ENCODE measurements at regions not wholly inside any gene's neighbourhood (a gene's known extent, or its start where the extent isn't known, plus 50 kb on each side); places are given as distances from the start of the nearest gene placed in this dataset.

- TF ChIP-seq, protein P1, sequence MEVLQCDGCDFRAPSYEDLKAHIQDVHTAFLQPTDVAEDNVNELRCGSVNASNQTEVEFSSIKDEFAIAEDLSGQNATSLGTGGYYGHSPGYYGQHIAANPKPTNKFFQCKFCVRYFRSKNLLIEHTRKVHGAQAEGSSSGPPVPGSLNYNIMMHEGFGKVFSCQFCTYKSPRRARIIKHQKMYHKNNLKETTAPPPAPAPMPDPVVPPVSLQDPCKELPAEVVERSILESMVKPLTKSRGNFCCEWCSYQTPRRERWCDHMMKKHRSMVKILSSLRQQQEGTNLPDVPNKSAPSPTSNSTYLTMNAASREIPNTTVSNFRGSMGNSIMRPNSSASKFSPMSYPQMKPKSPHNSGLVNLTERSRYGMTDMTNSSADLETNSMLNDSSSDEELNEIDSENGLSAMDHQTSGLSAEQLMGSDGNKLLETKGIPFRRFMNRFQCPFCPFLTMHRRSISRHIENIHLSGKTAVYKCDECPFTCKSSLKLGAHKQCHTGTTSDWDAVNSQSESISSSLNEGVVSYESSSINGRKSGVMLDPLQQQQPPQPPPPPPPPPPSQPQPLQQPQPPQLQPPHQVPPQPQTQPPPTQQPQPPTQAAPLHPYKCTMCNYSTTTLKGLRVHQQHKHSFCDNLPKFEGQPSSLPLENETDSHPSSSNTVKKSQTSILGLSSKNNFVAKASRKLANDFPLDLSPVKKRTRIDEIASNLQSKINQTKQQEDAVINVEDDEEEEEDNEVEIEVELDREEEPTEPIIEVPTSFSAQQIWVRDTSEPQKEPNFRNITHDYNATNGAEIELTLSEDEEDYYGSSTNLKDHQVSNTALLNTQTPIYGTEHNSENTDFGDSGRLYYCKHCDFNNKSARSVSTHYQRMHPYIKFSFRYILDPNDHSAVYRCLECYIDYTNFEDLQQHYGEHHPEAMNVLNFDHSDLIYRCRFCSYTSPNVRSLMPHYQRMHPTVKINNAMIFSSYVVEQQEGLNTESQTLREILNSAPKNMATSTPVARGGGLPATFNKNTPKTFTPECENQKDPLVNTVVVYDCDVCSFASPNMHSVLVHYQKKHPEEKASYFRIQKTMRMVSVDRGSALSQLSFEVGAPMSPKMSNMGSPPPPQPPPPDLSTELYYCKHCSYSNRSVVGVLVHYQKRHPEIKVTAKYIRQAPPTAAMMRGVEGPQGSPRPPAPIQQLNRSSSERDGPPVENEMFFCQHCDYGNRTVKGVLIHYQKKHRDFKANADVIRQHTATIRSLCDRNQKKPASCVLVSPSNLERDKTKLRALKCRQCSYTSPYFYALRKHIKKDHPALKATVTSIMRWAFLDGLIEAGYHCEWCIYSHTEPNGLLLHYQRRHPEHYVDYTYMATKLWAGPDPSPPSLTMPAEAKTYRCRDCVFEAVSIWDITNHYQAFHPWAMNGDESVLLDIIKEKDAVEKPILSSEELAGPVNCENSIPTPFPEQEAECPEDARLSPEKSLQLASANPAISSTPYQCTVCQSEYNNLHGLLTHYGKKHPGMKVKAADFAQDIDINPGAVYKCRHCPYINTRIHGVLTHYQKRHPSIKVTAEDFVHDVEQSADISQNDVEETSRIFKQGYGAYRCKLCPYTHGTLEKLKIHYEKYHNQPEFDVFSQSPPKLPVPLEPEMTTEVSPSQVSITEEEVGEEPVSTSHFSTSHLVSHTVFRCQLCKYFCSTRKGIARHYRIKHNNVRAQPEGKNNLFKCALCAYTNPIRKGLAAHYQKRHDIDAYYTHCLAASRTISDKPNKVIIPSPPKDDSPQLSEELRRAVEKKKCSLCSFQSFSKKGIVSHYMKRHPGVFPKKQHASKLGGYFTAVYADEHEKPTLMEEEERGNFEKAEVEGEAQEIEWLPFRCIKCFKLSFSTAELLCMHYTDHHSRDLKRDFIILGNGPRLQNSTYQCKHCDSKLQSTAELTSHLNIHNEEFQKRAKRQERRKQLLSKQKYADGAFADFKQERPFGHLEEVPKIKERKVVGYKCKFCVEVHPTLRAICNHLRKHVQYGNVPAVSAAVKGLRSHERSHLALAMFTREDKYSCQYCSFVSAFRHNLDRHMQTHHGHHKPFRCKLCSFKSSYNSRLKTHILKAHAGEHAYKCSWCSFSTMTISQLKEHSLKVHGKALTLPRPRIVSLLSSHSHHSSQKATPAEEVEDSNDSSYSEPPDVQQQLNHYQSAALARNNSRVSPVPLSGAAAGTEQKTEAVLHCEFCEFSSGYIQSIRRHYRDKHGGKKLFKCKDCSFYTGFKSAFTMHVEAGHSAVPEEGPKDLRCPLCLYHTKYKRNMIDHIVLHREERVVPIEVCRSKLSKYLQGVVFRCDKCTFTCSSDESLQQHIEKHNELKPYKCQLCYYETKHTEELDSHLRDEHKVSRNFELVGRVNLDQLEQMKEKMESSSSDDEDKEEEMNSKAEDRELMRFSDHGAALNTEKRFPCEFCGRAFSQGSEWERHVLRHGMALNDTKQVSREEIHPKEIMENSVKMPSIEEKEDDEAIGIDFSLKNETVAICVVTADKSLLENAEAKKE (CRISPR knock-in tag; IDR thresholded peaks at IDR 0.05): no peak
These were observed 399.9 kb downstream of the GASK1B start (continued) for GRCh38 chr4:157772907-157773306.

GRCh38 chr4:157768419-157768818, 404.4 kb downstream of the GASK1B start:
- Mint-ChIP-seq H3K4me1 (no peaks in the 10 kb centered on the region), H3K27me3 (ENCODE audit: insufficient read depth, low read depth, poor library complexity) (no peaks in the 10 kb centered on the region), H3K27ac (no peak overlapping the region), H3K4me3 (no peak overlapping the region), H3K36me3 (ENCODE audit: low read depth) (no peaks in the 10 kb centered on the region), H3K9me3 (no peaks in the 10 kb centered on the region)
- no peak overlapping the region for H3K4me3 ChIP-seq
- H3K9me2 ChIP-seq (ENCODE audit: insufficient read depth): no peaks in the 10 kb centered on the region
- TF ChIP-seq NANOG (IDR thresholded peaks at IDR 0.05; ENCODE audit: borderline replicate concordance): no peak
- no peak for TF ChIP-seq POLR2AphosphoS5 (IDR thresholded peaks at IDR 0.05; ENCODE audit: low read depth)
- no peak for TF ChIP-seq JUNB (IDR thresholded peaks at IDR 0.05; ENCODE audit: unreplicated experiment)
- no peak for TF ChIP-seq ZNF114 (CRISPR knock-in tag; IDR thresholded peaks at IDR 0.05)
- H3K27me3 ChIP-seq (ENCODE audit: insufficient read depth): no peaks in the 10 kb centered on the region
- H3F3A ChIP-seq (replicated peaks; ENCODE audit: low read depth): no peaks in the 10 kb centered on the region
- no peak overlapping the region for H3K27ac ChIP-seq (ENCODE audit: low read depth)
- ATAC-seq: no peak
- no peaks in the 10 kb centered on the region for H3K4me1 ChIP-seq (ENCODE audit: insufficient read depth)
- no peaks in the 10 kb centered on the region for H4K20me1 ChIP-seq (replicated peaks; ENCODE audit: insufficient read depth)
- no peaks in the 10 kb centered on the region for H3K79me2 ChIP-seq (replicated peaks; ENCODE audit: insufficient read depth)
- no peak overlapping the region for H2AFZ ChIP-seq
- no peak overlapping the region for H3K4me2 ChIP-seq
- no peak for DNase-seq (ENCODE audit: low spot score)
- no peaks in the 10 kb centered on the region for H3K36me3 ChIP-seq (ENCODE audit: insufficient read depth)

- H3K4me1 Mint-ChIP-seq: no peaks in the 10 kb centered on the region
- no peak for ATAC-seq
- Histone ChIP-seq H3K4me2 (no peak overlapping the region), H3K4me3 (no peak overlapping the region), H3K4me1 (ENCODE audit: insufficient read depth) (no peaks in the 10 kb centered on the region), H3K36me3 (ENCODE audit: insufficient read depth) (no peaks in the 10 kb centered on the region), H3K79me2 (replicated peaks; ENCODE audit: insufficient read depth) (no peaks in the 10 kb centered on the region), H3K9me2 (ENCODE audit: insufficient read depth) (peaks cover 6% of the 10 kb centered on the region; the same call in 1 of the 2 replicates), H2AFZ (no peak overlapping the region), H3K27me3 (ENCODE audit: insufficient read depth) (no peaks in the 10 kb centered on the region), H3F3A (replicated peaks; ENCODE audit: low read depth) (no peaks in the 10 kb centered on the region), H3K27ac (ENCODE audit: low read depth) (no peak overlapping the region), H4K20me1 (replicated peaks; ENCODE audit: insufficient read depth) (no peaks in the 10 kb centered on the region)
- DNase-seq (ENCODE audit: low spot score): no peak
- no peak overlapping the region for H3K4me3 Mint-ChIP-seq
- no peaks in the 10 kb centered on the region for H3K36me3 Mint-ChIP-seq (ENCODE audit: low read depth)
- no peaks in the 10 kb centered on the region for H3K27me3 Mint-ChIP-seq (ENCODE audit: insufficient read depth, low read depth, poor library complexity)
- TF ChIP-seq STAT1 (IDR thresholded peaks at IDR 0.05; ENCODE audit: unreplicated experiment): no peak
- TF ChIP-seq, protein P2, sequence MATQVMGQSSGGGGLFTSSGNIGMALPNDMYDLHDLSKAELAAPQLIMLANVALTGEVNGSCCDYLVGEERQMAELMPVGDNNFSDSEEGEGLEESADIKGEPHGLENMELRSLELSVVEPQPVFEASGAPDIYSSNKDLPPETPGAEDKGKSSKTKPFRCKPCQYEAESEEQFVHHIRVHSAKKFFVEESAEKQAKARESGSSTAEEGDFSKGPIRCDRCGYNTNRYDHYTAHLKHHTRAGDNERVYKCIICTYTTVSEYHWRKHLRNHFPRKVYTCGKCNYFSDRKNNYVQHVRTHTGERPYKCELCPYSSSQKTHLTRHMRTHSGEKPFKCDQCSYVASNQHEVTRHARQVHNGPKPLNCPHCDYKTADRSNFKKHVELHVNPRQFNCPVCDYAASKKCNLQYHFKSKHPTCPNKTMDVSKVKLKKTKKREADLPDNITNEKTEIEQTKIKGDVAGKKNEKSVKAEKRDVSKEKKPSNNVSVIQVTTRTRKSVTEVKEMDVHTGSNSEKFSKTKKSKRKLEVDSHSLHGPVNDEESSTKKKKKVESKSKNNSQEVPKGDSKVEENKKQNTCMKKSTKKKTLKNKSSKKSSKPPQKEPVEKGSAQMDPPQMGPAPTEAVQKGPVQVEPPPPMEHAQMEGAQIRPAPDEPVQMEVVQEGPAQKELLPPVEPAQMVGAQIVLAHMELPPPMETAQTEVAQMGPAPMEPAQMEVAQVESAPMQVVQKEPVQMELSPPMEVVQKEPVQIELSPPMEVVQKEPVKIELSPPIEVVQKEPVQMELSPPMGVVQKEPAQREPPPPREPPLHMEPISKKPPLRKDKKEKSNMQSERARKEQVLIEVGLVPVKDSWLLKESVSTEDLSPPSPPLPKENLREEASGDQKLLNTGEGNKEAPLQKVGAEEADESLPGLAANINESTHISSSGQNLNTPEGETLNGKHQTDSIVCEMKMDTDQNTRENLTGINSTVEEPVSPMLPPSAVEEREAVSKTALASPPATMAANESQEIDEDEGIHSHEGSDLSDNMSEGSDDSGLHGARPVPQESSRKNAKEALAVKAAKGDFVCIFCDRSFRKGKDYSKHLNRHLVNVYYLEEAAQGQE (IDR thresholded peaks at IDR 0.05; ENCODE audit: unreplicated experiment): no peak
- no peak overlapping the region for H3K27ac Mint-ChIP-seq
- H3K9me3 Mint-ChIP-seq: no peaks in the 10 kb centered on the region
These were observed 409.3 kb downstream of the GASK1B start for GRCh38 chr4:157763490-157763889.
